ENCODE measurements at regions not wholly inside any gene's neighbourhood (a gene's known extent, or its start where the extent isn't known, plus 50 kb on each side); places are given as distances from the start of the nearest gene placed in this dataset.

DNA sequence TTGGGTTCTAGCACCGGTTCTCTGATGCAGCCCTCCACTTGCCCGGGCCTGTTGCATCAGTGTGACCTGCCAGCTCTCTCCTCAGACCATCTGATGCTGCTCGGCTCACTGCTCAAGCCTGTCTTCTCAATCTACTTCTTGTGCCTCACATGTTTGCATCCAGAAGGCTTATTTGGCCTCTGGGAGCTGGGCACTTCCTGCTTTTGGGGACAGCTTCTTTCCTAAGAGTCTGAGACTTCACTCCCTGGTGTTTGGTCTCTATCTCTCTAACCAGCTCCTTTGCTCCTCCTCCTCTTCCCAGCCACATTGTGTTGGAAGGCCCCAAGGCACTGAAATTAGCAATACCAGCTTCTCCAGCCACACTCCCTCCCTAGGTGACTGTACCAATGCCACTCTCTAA lies 212.8 kb downstream of the CDCA7 start:
- H3K27ac ChIP-seq: no peak overlapping the region
- no peaks in the 10 kb centered on the region for H3K27me3 ChIP-seq
- H3K4me3 ChIP-seq: no peak overlapping the region
- H3K9me3 ChIP-seq: no peaks in the 10 kb centered on the region
- no peaks in the 10 kb centered on the region for H3K36me3 ChIP-seq
- intact Hi-C loops (cut with DNase I): no loop called here
- H3K4me1 ChIP-seq: no peaks in the 10 kb centered on the region
- DNase-seq (no peak), ATAC-seq (no peak)
- WGBS (ENCODE audit: insufficient coverage, low coverage, low lambda C conversion rate, missing lambda C conversion rate): 73% methylated on average over 3 of the region's 3 CpGs
- TF ChIP-seq POLR2A (IDR thresholded peaks at IDR 0.05) (no peak), CTCF (IDR thresholded peaks at IDR 0.05) (no peak)

GRCh38 chr2:173568054-173568453 lies 213.4 kb downstream of the CDCA7 start:
- peak; percentile 50 to 88 (median 53) for ATAC-seq
- DNase-seq: peak in 1 of 3 donors; percentile 38
- Histone ChIP-seq H3K27ac (no peak overlapping the region), H3K36me3 (no peaks in the 10 kb centered on the region), H3K4me1 (no peaks in the 10 kb centered on the region), H3K27me3 (no peaks in the 10 kb centered on the region), H3K9me3 (no peaks in the 10 kb centered on the region), H3K4me3 (no peak overlapping the region)
- intact Hi-C loops (cut with DNase I): no loop called here
- TF ChIP-seq POLR2A (IDR thresholded peaks at IDR 0.05) (no peak), CTCF (IDR thresholded peaks at IDR 0.05) (peak in 2 of 4 donors; percentile 23 to 27)
- 39% methylated on average over 3 of the region's 3 CpGs for WGBS (ENCODE audit: insufficient coverage, low coverage, low lambda C conversion rate, missing lambda C conversion rate)

- ATAC-seq (peak; percentile 51 to 85 (median 60)), DNase-seq (no peak)
- Histone ChIP-seq H3K4me3 (no peak overlapping the region), H3K27ac (no peak overlapping the region), H3K4me1 (no peaks in the 10 kb centered on the region), H3K27me3 (no peaks in the 10 kb centered on the region), H3K9me3 (no peaks in the 10 kb centered on the region), H3K36me3 (no peaks in the 10 kb centered on the region)
- intact Hi-C loops (cut with DNase I): no loop called here
- 9% methylated on average over 10 of the region's 10 CpGs for WGBS (ENCODE audit: insufficient coverage, low coverage, low lambda C conversion rate, missing lambda C conversion rate)
- no peak for TF ChIP-seq POLR2A (IDR thresholded peaks at IDR 0.05)
- peak; percentile 34 to 49 (median 43) for TF ChIP-seq CTCF (IDR thresholded peaks at IDR 0.05)
These were observed 216.5 kb downstream of the CDCA7 start for GRCh38 chr2:173571021-173571821.

GRCh38 chr2:173571887-173572680 lies 217.4 kb downstream of the CDCA7 start:
- 47% methylated on average over 5 of the region's 5 CpGs for whole genome bisulfite sequencing (ENCODE audit: insufficient coverage, low coverage, low lambda C conversion rate, missing lambda C conversion rate)
- no peak for ATAC-seq

More at GRCh38 chr2:173571887-173572680, 217.4 kb downstream of the CDCA7 start:
- no peak for DNase-seq
- TF ChIP-seq POLR2A (IDR thresholded peaks at IDR 0.05) (no peak), CTCF (IDR thresholded peaks at IDR 0.05) (no peak)
- Histone ChIP-seq H3K4me3 (no peak overlapping the region), H3K4me1 (no peaks in the 10 kb centered on the region), H3K27me3 (no peaks in the 10 kb centered on the region), H3K9me3 (no peaks in the 10 kb centered on the region), H3K36me3 (no peaks in the 10 kb centered on the region), H3K27ac (no peak overlapping the region)
- intact Hi-C loops (cut with DNase I): no loop called here

Data from right lobe of liver (tissue), 6 donors.